ELR (cell line): ENCODE measurements at regions not wholly inside any gene's neighbourhood (a gene's known extent, or its start where the extent isn't known, plus 50 kb on each side); places are given as distances from the start of the nearest gene placed in this dataset.
"Not testable (repeated sequence)": the region's sequence is repeated elsewhere in the genome, so short reads cannot be mapped to it uniquely, and the experiment has no call there.

Experiments
- DNase-seq: peaks from one replicate; pipeline ENCODE4 v3.0.0-alpha.2; 2015; ENCODE audit warnings: low read depth

- DNase-seq, result no peak
These were observed 468.2 kb upstream of the CCDC196 start for GRCh38 chr14:66017927-66018326.

DNA sequence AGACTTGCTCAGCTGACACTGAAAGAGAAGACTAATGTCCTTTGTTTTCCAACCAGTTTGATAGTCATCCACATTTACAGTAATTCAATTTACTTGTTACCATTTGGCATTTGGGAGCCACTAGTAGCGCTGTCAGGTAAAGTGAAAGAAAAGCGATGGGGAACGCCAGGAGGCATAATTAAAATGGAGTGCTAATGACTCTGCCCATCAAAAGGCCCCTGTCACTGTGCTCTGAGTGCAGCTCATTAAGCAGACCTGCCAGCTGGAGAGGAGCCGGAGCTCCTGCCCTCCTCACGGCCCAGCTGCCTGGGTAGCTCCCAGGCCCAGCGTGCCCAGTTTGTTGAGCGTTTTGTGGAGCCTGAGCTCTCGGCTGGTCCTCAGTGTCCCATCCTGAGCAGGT, 463.6 kb upstream of the CCDC196 start:
- DNase-seq, result no peak

GRCh38 chr14:66025779-66026178, 460.4 kb upstream of the CCDC196 start:
- no peak for DNase-seq

DNA sequence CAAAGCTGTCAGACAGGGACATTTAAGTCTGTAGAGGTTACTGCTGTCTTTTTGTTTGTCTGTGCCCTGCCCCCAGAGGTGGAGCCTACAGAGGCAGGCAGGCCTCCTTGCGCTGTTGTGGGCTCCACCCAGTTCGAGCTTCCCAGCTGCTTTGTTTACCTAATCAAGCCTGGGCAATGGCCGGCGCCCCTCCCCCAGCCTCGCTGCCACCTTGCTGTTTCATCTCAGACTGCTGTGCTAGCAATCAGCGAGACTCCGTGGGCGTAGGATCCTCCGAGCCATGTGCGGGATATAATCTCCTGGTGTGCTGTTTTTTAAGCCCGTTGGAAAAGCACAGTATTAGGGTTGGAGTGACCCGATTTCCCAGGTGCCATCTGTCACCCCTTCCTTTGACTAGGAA, 454.2 kb upstream of the CCDC196 start:
- not testable (repeated sequence) for DNase-seq

- no peak for DNase-seq
These were observed 453.4 kb upstream of the CCDC196 start for GRCh38 chr14:66032800-66033199.

DNA sequence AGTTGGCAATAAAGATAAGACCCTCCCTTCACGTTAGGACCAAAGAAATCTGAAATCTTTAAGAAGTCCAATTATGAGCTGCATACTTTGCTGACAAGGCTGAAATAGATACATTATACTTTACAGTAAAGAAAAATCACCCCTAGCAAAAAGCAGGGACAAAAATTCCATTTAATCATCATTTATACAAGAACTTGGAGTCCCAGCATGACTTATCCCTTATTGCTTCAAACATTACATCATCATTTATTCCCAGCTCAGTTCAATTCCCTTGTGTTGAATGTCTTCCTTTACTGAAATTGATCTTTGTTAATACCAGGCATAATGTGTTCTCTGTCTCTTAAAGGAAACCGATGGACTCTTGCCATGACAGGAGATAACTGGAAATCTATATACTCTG, 449.6 kb upstream of the CCDC196 start:
- no peak for DNase-seq

GRCh38 chr14:66037361-66037760, 448.8 kb upstream of the CCDC196 start:
- no peak for DNase-seq

- no peak for DNase-seq
These were observed 448.0 kb upstream of the CCDC196 start for GRCh38 chr14:66038212-66038611.

DNA sequence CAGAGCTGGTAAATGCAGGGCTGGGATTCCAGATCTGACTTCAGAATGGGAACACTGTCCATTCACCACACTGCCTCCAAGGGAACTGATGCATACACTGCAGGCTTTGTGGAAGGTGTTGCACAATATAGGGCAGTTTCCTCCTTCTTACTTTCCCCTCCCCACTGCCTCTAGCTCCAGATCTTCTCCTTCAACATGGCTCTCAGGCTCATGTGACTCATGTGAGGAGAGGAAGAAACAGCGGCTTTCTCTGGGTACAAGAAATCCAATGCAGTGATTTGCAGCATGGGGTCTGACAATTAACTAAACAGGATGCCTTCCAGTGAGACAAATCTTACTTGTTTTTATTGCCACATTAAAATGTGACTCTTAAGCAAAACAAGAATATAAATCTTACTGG, 447.6 kb upstream of the CCDC196 start:
- peak; percentile 35 for DNase-seq

DNA sequence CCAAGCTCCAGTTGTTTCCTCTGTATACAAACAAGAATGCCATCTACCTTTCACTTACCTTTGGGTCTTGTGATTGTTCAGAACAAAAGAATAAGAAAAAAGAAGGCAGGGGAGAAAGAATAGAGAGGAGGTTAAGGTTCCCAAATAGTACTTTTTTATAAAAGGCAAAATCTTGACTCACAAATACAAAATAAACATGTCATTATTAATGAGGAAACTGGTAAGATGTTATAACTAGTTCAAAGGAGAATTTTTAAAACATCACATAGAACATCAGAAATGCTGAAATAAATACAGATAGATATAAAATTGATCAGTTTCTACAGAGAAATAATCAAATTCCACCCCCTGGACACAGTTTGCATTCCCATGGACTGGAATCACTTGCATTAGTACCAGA, 446.7 kb upstream of the CCDC196 start:
- DNase-seq, result no peak

GRCh38 chr14:66041582-66041981, 444.6 kb upstream of the CCDC196 start:
- DNase-seq, result no peak

- peak; percentile 46 for DNase-seq
These were observed 442.2 kb upstream of the CCDC196 start for GRCh38 chr14:66043921-66044320.

- no peak for DNase-seq
These were observed 440.6 kb upstream of the CCDC196 start for GRCh38 chr14:66045572-66046021.

- DNase-seq, result no peak
These were observed 440.1 kb upstream of the CCDC196 start for GRCh38 chr14:66046035-66046434.

DNA sequence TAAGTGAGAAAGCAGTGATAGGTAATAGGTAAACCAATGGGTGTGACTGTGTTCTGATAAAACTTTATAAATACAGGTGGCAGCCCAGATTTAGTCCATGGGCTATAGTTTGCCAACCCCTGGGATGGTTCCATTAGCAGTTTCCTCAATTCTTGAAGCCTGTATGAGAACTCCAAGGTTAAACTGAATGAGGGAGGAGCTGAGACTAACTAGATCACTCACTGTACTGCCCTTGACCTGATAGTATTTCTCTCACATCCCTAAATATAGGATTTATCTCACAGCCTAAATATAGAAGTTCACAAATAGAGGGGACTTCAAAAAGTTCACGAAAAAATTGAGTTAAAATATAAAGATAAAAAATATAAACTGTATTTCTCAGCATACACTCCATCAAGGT, 439.6 kb upstream of the CCDC196 start:
- DNase-seq, result no peak

DNA sequence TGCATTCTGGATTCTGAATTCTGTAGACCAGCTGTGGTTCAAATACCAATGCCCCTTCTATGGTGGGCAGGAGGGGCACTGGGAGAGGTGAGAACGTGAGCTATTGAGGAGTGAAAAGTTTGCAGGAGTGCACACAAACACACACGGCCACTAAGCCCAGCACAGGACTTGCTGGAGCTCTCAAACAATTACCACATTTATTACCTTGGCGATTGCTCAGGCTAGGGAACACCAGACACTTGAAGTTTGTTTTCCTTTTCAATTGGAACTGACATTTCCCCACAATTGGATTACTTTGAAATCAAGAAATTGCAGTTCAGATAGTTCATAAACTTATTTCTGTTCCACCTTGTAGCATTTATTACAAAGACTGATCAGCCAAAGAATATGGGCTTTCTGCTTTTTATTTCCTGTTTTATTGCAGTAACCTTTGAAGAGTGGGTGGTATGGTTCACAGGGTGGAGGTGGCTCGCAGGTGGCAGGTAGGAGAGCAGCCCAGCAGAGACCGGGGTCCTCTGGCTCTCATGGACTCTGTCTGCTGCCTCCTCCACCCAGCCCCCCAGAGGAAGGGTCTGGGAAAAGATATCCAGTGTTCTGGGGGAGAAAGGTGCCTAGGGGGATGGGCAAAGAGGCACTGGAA, 429.8 kb upstream of the CCDC196 start:
- no peak for DNase-seq

DNA sequence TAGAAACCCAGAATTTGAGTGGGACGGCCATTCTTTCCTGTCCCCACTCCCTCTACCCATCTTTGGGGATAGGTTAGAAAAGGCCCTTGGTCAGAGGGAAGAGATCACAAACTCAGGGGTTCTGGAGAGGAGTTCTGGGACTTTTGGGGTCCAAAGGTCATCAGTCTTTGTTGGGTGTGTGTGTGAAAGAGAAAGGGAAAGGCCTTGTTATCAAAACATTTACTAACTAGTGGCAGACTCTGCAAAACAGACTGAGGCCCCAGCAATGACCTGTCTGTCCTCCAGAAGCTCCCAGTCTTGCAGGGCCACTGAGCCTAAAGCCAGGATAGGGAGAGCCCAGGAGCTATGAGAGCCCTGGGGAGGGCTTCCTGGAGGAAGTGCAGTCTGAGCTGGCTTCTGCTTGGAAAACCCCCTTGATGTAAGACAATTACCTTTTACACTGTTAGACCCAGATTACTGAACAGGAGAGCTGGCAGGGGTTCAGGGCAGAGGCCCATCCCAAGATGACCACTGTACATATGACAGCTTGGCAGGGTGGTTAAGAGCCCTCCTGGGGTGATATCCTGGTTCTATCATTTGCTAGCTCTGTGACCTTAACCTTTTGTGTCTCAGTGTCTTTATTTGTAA, 429.1 kb upstream of the CCDC196 start:
- no peak for DNase-seq

DNA sequence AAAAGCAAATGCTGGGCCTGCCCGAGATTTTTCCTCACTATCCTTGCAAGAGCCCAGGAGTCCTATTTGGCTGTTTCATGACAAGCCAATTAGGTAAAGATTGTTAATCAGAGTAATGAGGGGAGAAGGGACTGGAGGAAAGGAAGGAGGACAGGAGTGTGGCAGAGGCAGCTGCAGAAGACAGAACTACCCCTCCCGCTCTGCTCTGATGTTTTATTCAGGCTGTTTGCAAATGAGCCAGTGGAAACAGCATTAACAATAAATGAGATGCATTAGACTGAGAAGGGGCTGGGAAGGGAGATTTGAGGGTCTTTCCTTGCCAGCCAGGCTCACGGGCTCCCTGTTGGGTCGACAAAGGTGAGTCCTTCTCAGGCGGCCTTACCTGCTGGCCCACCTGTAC, 421.0 kb upstream of the CCDC196 start:
- DNase-seq, result no peak

- DNase-seq, result no peak
These were observed 419.0 kb upstream of the CCDC196 start for GRCh38 chr14:66066981-66067776.

- DNase-seq, result peak; percentile 10
These were observed 417.1 kb upstream of the CCDC196 start for GRCh38 chr14:66069036-66069435.

GRCh38 chr14:66069830-66070541, 416.2 kb upstream of the CCDC196 start:
- DNase-seq, result peak; percentile 4

DNA sequence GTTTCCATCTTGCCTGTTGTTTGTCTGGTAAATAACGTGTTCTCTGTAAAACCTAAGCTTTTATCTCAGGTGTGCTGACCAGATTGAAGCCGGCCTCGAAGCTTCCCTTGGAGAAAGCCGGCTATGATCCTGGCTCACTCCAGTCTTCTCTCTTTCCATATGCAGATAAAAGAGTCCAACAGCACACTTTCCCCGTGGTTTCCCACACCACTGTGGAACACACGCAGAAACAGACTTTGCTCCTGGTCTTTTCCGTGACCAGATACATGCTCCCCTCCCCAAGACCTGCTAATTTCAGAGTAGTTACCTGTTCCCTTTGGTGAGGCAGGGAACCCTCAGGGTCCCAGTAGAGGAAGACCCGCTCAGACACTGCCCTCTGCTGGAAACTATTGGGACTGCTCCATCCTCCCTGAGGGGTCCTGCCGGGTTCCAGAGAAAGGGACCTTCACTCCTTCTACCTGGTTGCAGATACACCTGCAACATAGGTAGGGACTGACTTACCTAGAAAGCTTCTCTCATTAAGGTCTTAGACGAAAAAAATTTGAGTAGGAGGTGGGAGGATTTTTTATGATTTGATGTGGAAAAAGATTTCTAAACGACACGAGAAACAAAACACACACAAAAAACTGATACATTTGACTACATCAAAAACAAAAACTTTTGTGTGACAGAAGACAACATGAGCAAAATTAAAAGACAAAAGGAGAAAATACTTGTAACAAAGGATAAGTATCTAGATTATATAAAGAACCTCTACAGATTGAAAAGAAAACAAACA, 415.4 kb upstream of the CCDC196 start:
- peak; percentile 43 for DNase-seq
